Stomach (tissue), 8 donors: ENCODE measurements at regions not wholly inside any gene's neighbourhood (a gene's known extent, or its start where the extent isn't known, plus 50 kb on each side); places are given as distances from the start of the nearest gene placed in this dataset.
"Not testable (repeated sequence)": the region's sequence is repeated elsewhere in the genome, so short reads cannot be mapped to it uniquely, and the experiment has no call there.

ENCODE experiments used
- DNase-seq, 2 donors: peaks; one replicate each; pipeline versions ENCODE4 v3.0.0 to v3.0.0-alpha.2; 2013 to 2019
- H3K27ac ChIP-seq, 5 donors: fragments of 200-600 bp in 4 of 5; sonication (generic) in 4 of 5; one replicate each; pipeline ENCODE4 v1.5.1; 2013 to 2019; ENCODE audit warnings: mild to moderate bottlenecking in 1 of 5, moderate library complexity in 1 of 5
- H3K27me3 ChIP-seq, 3 donors: fragments of 200-600 bp; sonication (generic); one replicate each; pipeline ENCODE4 v1.5.1; 2017 to 2019; ENCODE audit warnings: mixed run types in 1 of 3
- H3K36me3 ChIP-seq, 4 donors: fragments of 200-600 bp; sonication (generic); 1 replicate in 3 of 4; 2 replicates in 1 of 4; pipeline ENCODE4 v1.5.1; 2016 to 2019
- H3K4me1 ChIP-seq, 4 donors: fragments of 200-600 bp; sonication (generic); one replicate each; pipeline ENCODE4 v1.5.1; 2016 to 2019
- H3K4me3 ChIP-seq, 4 donors: fragments of 200-600 bp; sonication (generic) in 3 of 4; one replicate each; pipeline ENCODE4 v1.5.1; 2016 to 2019; ENCODE audit warnings: mild to moderate bottlenecking in 1 of 4
- H3K9me3 ChIP-seq, 4 donors: fragments of 200-600 bp; sonication (generic); one replicate each; pipeline ENCODE4 v1.5.1; 2016 to 2019
- CTCF ChIP-seq, 7 experiments: fragments of 450-650 bp in 4 of 7; fragments of 200-600 bp in 3 of 7; sonication (generic) in 3 of 7; IDR thresholded peaks; one replicate each; pipeline ENCODE4 v1.5.1; 2016 to 2019; ENCODE audit warnings: antibody characterized with exemption in 7 of 7, control low read depth in 2 of 7, mild to moderate bottlenecking in 1 of 7
- EP300 ChIP-seq: sonication (generic); formaldehyde crosslinking; IDR thresholded peaks from one replicate; pipeline ENCODE4 v1.6.1; 2017; ENCODE audit warnings: antibody characterized with exemption
- POLR2A ChIP-seq, 4 donors: fragments of 450-650 bp; IDR thresholded peaks; one replicate each; pipeline ENCODE4 v1.6.1; 2016; ENCODE audit warnings: antibody characterized with exemption in 4 of 4, control low read depth in 2 of 4, mild to moderate bottlenecking in 1 of 4, moderate library complexity in 1 of 4
- POLR2AphosphoS5 ChIP-seq, 3 donors: sonication (generic); formaldehyde crosslinking; IDR thresholded peaks; one replicate each; pipeline ENCODE4 v1.6.1; 2016; ENCODE audit warnings: antibody characterized with exemption in 3 of 3
- WGBS, 5 donors: extraction: QIAGEN DNeasy Blood & Tissue Kit in 3 of 5; methylation state at CpG; one replicate each; pipeline versions ENCODE4 v1.1.5 to v1.1.7; 2013 to 2018; 5-methylcytosine and 5-hydroxymethylcytosine counted together
- intact Hi-C: fragments of 100-400 bp; cut with DNase I; formaldehyde crosslinking; loops from one replicate; pipeline ENCODE4 v1.15.1; 2023; ENCODE audit warnings: low total_unique reads
- donor health status: healthy with polysubstance abuse.
- donor health status: Bipolar disorder and iron deficiency.
- donor health status: healthy.

- no peaks in the 10 kb centered on the region for H3K4me1 ChIP-seq
- H3K36me3 ChIP-seq, result no peaks in the 10 kb centered on the region
- H3K9me3 ChIP-seq, result peaks cover 0 to 15% (median 10%) of the 10 kb centered on the region in 4 donors
- no peak for DNase-seq
- no peak overlapping the region for H3K4me3 ChIP-seq
- intact Hi-C loops, result no loop called here
- no peak overlapping the region for H3K27ac ChIP-seq
- 50 to 84% (median 69%) methylated on average over 1 of the region's 1 CpG for WGBS, 5 donors
- TF ChIP-seq POLR2A (IDR thresholded peaks at IDR 0.05) (no peak), EP300 (no peak), POLR2AphosphoS5 (IDR thresholded peaks at IDR 0.05) (no peak), CTCF (IDR thresholded peaks at IDR 0.05) (no peak)
- no peaks in the 10 kb centered on the region for H3K27me3 ChIP-seq
Observed at GRCh38 chr1:194419721-194420120, 1233.3 kb upstream of the B3GALT2 start.

GRCh38 chr1:194410756-194411155 lies 1224.3 kb upstream of the B3GALT2 start:
- Histone ChIP-seq H3K36me3 (no peaks in the 10 kb centered on the region), H3K9me3 (peaks cover 0 to 6% (median 0%) of the 10 kb centered on the region in 4 donors), H3K27ac (no peak overlapping the region), H3K4me3 (no peak overlapping the region), H3K4me1 (no peaks in the 10 kb centered on the region), H3K27me3 (no peaks in the 10 kb centered on the region)
- intact Hi-C loops, result no loop called here
- TF ChIP-seq POLR2AphosphoS5 (IDR thresholded peaks at IDR 0.05) (no peak), EP300 (no peak), CTCF (IDR thresholded peaks at IDR 0.05) (no peak), POLR2A (IDR thresholded peaks at IDR 0.05) (no peak)
- WGBS, 5 donors, result 61 to 89% (median 72%) methylated on average over 1 of the region's 1 CpG
- no peak for DNase-seq

- 45 to 63% (median 56%) methylated on average over 2 of the region's 2 CpGs for WGBS, 5 donors
- H3K27me3 ChIP-seq, intact Hi-C loops, H3K4me1 ChIP-seq, H3K9me3 ChIP-seq, H3K36me3 ChIP-seq, H3K27ac ChIP-seq, DNase-seq, H3K4me3 ChIP-seq: not testable (repeated sequence)
Observed at GRCh38 chr1:194407238-194407637, 1220.8 kb upstream of the B3GALT2 start.

GRCh38 chr1:194394676-194395075 lies 1208.3 kb upstream of the B3GALT2 start:
- no peak overlapping the region for H3K27ac ChIP-seq
- H3K4me1 ChIP-seq, result no peaks in the 10 kb centered on the region
- no peaks in the 10 kb centered on the region for H3K9me3 ChIP-seq
- no peak for DNase-seq
- H3K27me3 ChIP-seq, result no peaks in the 10 kb centered on the region
- no peaks in the 10 kb centered on the region for H3K36me3 ChIP-seq
- WGBS, 5 donors, result 30 to 39% (median 36%) methylated on average over 1 of the region's 1 CpG
- H3K4me3 ChIP-seq, result no peak overlapping the region
- intact Hi-C loops, result no loop called here
- TF ChIP-seq CTCF (IDR thresholded peaks at IDR 0.05), result no peak
- TF ChIP-seq POLR2AphosphoS5 (IDR thresholded peaks at IDR 0.05), result no peak
- no peak for TF ChIP-seq EP300
- no peak for TF ChIP-seq POLR2A (IDR thresholded peaks at IDR 0.05)

- Histone ChIP-seq H3K36me3 (no peaks in the 10 kb centered on the region), H3K27me3 (no peaks in the 10 kb centered on the region), H3K9me3 (no peaks in the 10 kb centered on the region), H3K4me1 (no peaks in the 10 kb centered on the region), H3K4me3 (no peak overlapping the region), H3K27ac (no peak overlapping the region)
- no peak for TF ChIP-seq CTCF (IDR thresholded peaks at IDR 0.05)
- TF ChIP-seq POLR2A (IDR thresholded peaks at IDR 0.05), result no peak
- TF ChIP-seq EP300, result no peak
- no peak for TF ChIP-seq POLR2AphosphoS5 (IDR thresholded peaks at IDR 0.05)
- intact Hi-C loops, result no loop called here
- no peak for DNase-seq
Observed at GRCh38 chr1:194387531-194387930, 1201.1 kb upstream of the B3GALT2 start.
